ENCODE measurements at regions not wholly inside any gene's neighbourhood (a gene's known extent, or its start where the extent isn't known, plus 50 kb on each side); places are given as distances from the start of the nearest gene placed in this dataset.

GRCh38 chr20:20823476-20823881 is 111.0 kb upstream of the RALGAPA2 start:
- DNase-seq, result peak; percentile 46

GRCh38 chr20:20821484-20822260 is 109.2 kb upstream of the RALGAPA2 start:
- no peak for DNase-seq

GRCh38 chr20:20820785-20821483 is 108.5 kb upstream of the RALGAPA2 start:
- DNase-seq, result no peak

- no peak for DNase-seq
These were observed 107.7 kb upstream of the RALGAPA2 start for GRCh38 chr20:20820104-20820503.

GRCh38 chr20:20816969-20817755 is 104.7 kb upstream of the RALGAPA2 start:
- DNase-seq, result no peak

- no peak for DNase-seq
These were observed 103.4 kb upstream of the RALGAPA2 start for GRCh38 chr20:20815711-20816455.

- no peak for DNase-seq
These were observed 102.2 kb upstream of the RALGAPA2 start for GRCh38 chr20:20814685-20815084.

GRCh38 chr20:20812136-20812535 is 99.7 kb upstream of the RALGAPA2 start:
- DNase-seq, result no peak

- no peak for DNase-seq
These were observed 95.6 kb upstream of the RALGAPA2 start for GRCh38 chr20:20808016-20808415.

- DNase-seq, result no peak
These were observed 94.0 kb upstream of the RALGAPA2 start for GRCh38 chr20:20806121-20807095.

- DNase-seq, result no peak
These were observed 90.6 kb upstream of the RALGAPA2 start for GRCh38 chr20:20803011-20803410.

- DNase-seq, result no peak
These were observed 89.9 kb upstream of the RALGAPA2 start for GRCh38 chr20:20802328-20802727.

GRCh38 chr20:20799716-20800312 is 87.4 kb upstream of the RALGAPA2 start:
- no peak for DNase-seq

- no peak for DNase-seq
These were observed 85.3 kb upstream of the RALGAPA2 start for GRCh38 chr20:20797521-20798310.

- no peak for DNase-seq
These were observed 84.5 kb upstream of the RALGAPA2 start for GRCh38 chr20:20796766-20797440.

GRCh38 chr20:20795721-20796120 is 83.3 kb upstream of the RALGAPA2 start:
- DNase-seq, result no peak

- DNase-seq, result no peak
These were observed 82.7 kb upstream of the RALGAPA2 start for GRCh38 chr20:20795119-20795518.

- DNase-seq, result no peak
These were observed 81.1 kb upstream of the RALGAPA2 start for GRCh38 chr20:20793591-20793990.

GRCh38 chr20:20791664-20792568 is 79.5 kb upstream of the RALGAPA2 start:
- DNase-seq, result no peak

Data from NCI-H1092 treated with DMSO at 0.1 percent for 48 hours (cell line).